VCaP (cell line): ENCODE measurements at regions not wholly inside any gene's neighbourhood (a gene's known extent, or its start where the extent isn't known, plus 50 kb on each side); places are given as distances from the start of the nearest gene placed in this dataset.
A peak's percentile ranks its signal among the peaks of the same experiment; 100 is the strongest.

ENCODE experiments used
- H3K27ac ChIP-seq: fragments of 450-650 bp; 2 replicates; pipeline ENCODE4 v1.5.1; 2017
- TF ChIP-seq, protein P1 (sequence below): fragments of 450-650 bp; conservative IDR thresholded peaks from 2 replicates; pipeline ENCODE4 v1.5.1; 2017; ENCODE audit warnings: mild to moderate bottlenecking, moderate library complexity

DNA sequence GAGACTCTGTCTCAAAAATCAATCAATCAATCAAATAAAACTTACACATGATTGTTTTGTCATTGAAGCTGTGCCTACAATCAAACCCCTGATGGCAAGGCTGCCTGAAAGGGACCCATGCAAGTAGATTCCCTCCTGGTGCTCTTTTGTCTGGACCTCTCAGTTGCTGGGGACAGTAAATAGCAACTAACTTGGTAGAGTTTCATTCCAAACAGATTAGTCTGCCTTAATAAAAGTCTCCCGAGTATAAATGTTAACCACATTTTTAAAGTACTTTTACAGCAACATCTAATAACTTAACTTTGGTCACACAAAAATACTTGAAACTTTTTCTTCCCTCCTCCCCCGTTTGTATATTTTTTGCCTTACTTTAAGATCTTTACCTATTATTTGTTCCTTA, 105.5 kb downstream of the FEM1C start:
- TF ChIP-seq, protein P1, sequence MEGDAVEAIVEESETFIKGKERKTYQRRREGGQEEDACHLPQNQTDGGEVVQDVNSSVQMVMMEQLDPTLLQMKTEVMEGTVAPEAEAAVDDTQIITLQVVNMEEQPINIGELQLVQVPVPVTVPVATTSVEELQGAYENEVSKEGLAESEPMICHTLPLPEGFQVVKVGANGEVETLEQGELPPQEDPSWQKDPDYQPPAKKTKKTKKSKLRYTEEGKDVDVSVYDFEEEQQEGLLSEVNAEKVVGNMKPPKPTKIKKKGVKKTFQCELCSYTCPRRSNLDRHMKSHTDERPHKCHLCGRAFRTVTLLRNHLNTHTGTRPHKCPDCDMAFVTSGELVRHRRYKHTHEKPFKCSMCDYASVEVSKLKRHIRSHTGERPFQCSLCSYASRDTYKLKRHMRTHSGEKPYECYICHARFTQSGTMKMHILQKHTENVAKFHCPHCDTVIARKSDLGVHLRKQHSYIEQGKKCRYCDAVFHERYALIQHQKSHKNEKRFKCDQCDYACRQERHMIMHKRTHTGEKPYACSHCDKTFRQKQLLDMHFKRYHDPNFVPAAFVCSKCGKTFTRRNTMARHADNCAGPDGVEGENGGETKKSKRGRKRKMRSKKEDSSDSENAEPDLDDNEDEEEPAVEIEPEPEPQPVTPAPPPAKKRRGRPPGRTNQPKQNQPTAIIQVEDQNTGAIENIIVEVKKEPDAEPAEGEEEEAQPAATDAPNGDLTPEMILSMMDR, result no peak
- H3K27ac ChIP-seq, result no peak overlapping the region

DNA sequence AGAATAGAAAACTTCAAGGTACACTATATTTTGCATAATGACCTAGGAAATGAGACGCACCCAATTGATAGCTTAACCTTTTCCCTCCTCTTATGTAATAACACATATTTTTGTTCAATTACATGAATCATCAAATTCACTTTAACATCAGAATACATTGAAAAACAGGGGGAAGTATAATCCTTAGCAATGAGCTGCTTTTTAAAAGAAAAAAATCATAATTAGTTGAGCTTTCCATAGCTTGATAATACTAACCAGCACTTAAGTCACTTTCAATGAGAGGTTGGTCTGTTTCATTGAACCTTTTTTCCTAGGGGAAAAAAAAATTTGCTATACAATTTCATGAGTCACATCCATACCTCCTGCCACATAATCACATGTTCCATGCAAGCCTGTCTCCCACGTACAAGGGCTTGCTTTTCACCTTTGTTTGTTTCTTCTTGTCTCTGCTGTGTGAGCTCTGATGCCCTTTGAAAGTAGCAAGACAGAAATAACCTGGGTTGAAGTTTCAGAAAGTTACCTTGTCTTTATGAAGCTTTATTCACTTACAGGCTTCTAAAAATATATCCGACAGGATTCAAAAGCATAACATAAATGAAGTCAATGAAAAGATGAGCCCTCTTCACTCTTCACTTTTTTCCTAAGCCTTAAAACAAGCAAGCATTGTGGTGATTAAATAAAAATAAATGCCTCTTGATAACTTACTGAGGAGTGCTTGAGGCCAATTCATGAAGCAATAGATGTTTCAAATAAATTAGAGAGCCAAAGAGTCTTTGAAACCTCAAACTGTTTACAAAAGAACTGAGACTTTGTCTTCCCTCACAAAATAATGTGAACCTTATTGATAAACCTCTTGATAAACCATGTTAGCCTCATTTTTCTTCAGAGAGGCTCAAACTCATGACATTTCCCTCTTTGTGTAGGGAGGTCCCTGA, 108.5 kb downstream of the FEM1C start:
- no peak overlapping the region for H3K27ac ChIP-seq
- TF ChIP-seq, protein P1, result no peak

DNA sequence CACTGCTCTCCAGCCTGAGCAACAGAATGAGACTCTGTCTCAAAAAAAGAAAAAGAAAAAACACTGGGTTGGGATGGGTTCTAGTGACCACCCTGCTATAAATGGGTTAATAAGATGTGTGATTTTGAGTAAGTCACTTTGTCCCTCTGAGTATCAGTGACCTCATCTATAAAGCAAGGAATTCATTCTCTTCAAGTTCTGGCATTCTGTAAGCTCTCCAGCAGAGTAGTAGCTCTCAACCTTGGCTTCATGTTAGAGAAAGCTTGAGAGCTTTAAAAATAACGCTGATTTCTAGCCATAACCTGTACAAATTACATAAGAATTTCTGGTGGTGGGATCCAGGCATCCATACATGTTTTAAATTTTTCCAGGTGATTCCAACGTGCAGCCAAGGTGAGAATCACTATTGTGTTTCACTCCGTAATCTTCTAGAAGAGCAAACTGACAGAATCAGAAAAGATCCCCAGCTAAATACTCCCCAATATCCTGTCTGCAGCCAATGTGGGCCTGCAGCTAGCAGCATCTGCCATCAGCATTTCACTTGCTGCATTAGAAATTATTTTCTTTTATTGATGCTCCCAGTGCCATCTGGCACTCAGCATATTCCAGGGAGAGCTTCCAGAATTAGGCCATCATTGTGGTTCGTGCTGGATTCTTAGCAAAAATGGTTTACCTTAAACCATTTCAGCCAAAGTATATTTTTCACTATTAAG, 109.4 kb downstream of the FEM1C start:
- H3K27ac ChIP-seq, result no peak overlapping the region
- TF ChIP-seq, protein P1, result no peak

DNA sequence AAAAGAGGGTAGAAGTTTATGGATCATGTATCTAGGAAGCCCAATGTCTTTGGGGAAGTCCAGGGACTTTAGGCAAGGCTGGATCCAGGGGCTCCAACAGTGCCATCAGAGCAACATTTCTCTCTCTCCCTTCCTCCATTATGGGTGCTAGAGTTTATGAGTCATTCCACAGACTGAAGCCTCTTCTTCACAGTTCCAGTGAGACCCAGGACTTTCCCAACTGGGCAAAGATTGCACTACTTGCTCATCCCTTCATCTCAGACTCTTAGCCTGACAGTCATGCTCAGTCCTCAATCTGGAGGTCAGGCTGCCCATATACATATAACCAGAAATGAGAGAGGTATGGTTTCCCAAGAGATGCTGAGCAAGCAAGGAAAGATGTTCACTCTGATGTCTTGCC, 110.7 kb downstream of the FEM1C start:
- no peak overlapping the region for H3K27ac ChIP-seq
- TF ChIP-seq, protein P1, result no peak

DNA sequence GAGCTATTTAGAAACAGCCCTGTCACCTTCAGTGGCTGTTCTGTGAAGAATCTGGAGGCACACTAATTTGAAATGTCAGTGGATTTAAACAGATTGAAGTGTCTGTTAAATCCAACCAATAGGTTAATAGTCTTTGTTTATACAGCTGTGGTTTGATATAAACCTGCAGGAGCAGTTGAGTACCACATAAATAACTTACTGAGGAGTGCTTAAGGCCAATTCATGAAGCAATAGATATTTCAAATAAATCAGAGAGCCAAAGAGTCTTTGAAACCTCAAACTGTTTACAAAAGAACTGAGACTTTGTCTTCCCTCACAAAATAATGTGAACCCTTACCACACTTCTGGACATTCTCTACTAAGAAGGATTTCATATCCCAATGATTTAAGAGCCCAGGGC, 111.9 kb downstream of the FEM1C start:
- no peak overlapping the region for H3K27ac ChIP-seq
- TF ChIP-seq, protein P1, result no peak

DNA sequence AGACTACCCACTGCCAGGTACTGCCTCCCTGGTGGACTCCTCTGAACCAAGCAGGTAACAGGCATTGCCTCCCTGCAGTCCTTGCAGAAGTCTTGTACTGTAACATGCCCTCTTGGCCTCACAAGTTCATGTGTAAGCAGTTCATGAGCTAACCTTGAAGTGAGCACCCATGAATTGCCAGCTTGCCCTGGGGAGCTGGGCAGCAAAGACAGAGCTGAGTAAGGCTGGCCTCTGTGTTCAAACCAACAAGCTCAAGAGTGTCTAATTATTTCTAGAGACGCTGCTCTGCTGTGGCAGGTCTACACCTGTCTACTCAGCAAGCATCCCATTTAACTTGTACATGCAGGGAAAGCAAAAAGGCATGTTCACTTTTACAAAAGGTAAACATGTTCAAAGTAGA, 113.5 kb downstream of the FEM1C start:
- TF ChIP-seq, protein P1, result no peak

DNA sequence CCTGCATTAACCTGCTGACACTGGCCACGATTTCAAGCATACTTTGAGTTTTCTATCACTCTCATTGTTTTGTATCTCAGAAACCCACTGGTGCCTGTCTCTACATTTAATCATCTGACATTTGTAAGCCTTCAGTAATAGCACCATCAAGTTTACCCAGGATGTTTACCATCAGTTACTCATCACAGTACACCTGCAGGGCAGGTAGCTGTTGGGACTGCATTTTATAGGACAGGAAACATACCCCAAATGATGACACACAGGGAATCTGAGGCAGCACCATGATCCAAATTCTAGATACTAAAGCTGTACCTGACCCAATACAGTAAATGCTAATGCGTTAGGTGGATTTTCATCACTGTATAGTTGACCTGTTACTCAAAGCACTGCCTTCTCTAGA, 114.2 kb downstream of the FEM1C start:
- TF ChIP-seq, protein P1, result no peak
- peak overlapping the region; percentile 67 for H3K27ac ChIP-seq

More for the DNA sequence above, 113.5 kb downstream of the FEM1C start:
- peak overlapping the region; percentile 67 for H3K27ac ChIP-seq
